Astrocyte of the cerebellum (primary cell): ENCODE measurements at regions not wholly inside any gene's neighbourhood (a gene's known extent, or its start where the extent isn't known, plus 50 kb on each side); places are given as distances from the start of the nearest gene placed in this dataset.

Source experiments
- DNase-seq: peaks from one replicate; pipeline ENCODE4 v3.0.0-alpha.2; 2011; ENCODE audit warnings: low read depth
- H3K4me3 ChIP-seq: 2 replicates; pipeline ENCODE4 v1.5.1; 2011; ENCODE audit warnings: mild to moderate bottlenecking, low read depth, low read length, moderate library complexity
- CTCF ChIP-seq: IDR thresholded peaks from 2 replicates; pipeline ENCODE4 v1.5.1; 2012; ENCODE audit warnings: low read length, low read depth, moderate library complexity, mild to moderate bottlenecking; ENCODE audit errors: missing control alignments
- in situ Hi-C: cut with HindIII; loops from 2 replicates; pipeline ENCODE4 v1.10.0; 2017; ENCODE audit warnings: low sequenced_read_pairs

DNA sequence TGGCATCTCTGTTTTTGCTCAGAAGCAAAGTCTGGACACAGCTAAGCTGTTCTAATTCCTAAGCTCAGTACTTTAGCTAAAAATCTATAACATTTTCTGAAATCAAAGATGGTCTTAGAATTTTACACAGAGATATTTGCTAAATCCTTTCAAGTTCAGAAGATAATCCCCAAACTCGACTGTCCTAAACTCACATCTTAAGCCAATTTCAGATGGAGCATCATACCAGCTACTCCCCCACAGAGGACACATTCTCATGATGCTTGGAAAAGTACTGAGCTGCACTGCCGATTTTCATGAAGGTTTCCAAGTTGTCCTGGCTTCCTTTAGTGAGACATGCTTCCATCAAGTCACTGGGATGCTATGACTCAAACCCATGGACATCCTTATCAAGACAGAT is 535.5 kb downstream of the SUCLG1 start:
- H3K4me3 ChIP-seq: no peak overlapping the region
- no peak for TF ChIP-seq CTCF
- in situ Hi-C loops: no loop called here
- no peak for DNase-seq

DNA sequence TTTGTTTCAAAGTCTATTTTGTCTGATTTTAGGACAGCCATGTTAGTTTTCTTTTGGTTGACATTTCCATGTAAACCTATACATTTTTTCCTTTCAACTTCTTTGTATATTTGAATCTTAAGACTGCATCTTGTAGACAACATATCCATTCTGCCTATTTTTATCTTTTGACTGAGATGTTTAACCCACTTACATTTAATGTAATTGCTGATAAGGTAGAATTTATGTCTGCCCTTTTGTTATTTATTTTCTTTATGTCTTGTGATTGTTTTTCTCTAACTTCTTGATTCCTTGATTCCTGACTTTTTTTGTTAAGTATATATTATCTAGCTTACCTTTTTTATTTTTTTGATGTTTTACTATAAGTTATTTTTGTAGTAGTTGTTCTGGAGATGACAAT is 542.5 kb downstream of the SUCLG1 start:
- no peak overlapping the region for H3K4me3 ChIP-seq
- DNase-seq: no peak
- TF ChIP-seq CTCF: no peak
- in situ Hi-C loops: no loop called here

GRCh38 chr2:83915381-83915780 is 543.7 kb downstream of the SUCLG1 start:
- no peak for TF ChIP-seq CTCF
- no peak for DNase-seq
- in situ Hi-C loops: no loop called here
- no peak overlapping the region for H3K4me3 ChIP-seq

GRCh38 chr2:83908750-83909149 is 550.3 kb downstream of the SUCLG1 start:
- TF ChIP-seq CTCF: no peak
- in situ Hi-C loops: no loop called here
- H3K4me3 ChIP-seq: no peak overlapping the region
- DNase-seq: no peak

DNA sequence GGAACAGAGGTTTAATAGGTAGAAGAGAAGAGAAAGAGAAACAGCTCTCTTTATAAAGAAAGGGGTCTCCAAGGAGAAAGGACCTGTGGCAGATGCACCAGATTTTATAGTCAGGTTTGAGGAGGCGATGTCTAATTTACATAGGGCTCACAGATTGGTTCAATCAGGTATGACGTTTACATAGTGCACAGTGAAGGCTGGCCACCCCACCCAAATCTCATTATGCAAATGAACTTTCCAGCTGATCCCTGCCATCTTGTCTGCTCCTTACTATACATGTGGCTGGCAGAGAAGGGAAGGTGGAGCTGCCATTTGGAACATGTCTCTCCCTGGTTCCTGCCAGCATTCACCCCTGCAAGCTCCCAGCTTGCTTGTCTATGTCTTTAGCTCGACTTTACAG is 557.8 kb downstream of the SUCLG1 start:
- TF ChIP-seq CTCF: no peak
- H3K4me3 ChIP-seq: no peak overlapping the region
- no peak for DNase-seq
- in situ Hi-C loops: no loop called here

DNA sequence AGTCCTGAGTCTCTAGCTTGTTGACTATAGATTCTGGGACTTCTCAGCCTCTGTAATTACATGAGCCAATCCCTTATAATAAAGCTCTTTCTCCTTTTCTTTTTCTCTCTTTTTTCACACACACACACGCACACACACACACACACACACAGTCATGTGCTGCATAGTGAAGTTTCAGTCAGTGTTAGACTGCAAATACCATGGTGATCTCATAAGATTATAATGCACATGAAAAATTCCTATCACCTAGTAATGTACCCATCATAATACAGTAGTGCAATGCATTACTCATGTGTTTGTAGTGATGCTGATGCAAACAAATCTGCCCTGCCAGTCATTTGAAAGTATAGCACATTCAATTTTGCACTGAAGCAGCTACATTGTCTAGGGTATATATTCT is 558.2 kb downstream of the SUCLG1 start:
- DNase-seq: no peak
- in situ Hi-C loops: no loop called here
- H3K4me3 ChIP-seq: no peak overlapping the region
- no peak for TF ChIP-seq CTCF

GRCh38 chr2:83899271-83899670 is 559.8 kb downstream of the SUCLG1 start:
- TF ChIP-seq CTCF: no peak
- in situ Hi-C loops: no loop called here
- DNase-seq: no peak
- no peak overlapping the region for H3K4me3 ChIP-seq
